ENCODE measurements at regions not wholly inside any gene's neighbourhood (a gene's known extent, or its start where the extent isn't known, plus 50 kb on each side); places are given as distances from the start of the nearest gene placed in this dataset.

- TF ChIP-seq TBP (IDR thresholded peaks at IDR 0.05; ENCODE audit: low read depth, low read length) (no peak), NRF1 (IDR thresholded peaks at IDR 0.05; ENCODE audit: low read depth, low read length) (no peak), CHD2 (IDR thresholded peaks at IDR 0.05; ENCODE audit: low read length) (no peak), EP300 (IDR thresholded peaks at IDR 0.05; ENCODE audit: borderline replicate concordance in 1 of 2, low read depth in 2 of 2, low read length in 2 of 2) (no peak), CREB1 (IDR thresholded peaks at IDR 0.05) (no peak), SRF (IDR thresholded peaks at IDR 0.05; ENCODE audit: low read depth, low read length) (no peak), EGR1 (IDR thresholded peaks at IDR 0.05; ENCODE audit: borderline replicate concordance, low read depth, low read length) (no peak), RAD21 (IDR thresholded peaks at IDR 0.05 in 1 of 2, conservative IDR thresholded peaks at IDR 0.05 in 1 of 2; ENCODE audit: low read depth in 2 of 2, low read length in 2 of 2) (no peak)
- TF ChIP-seq, protein P1, sequence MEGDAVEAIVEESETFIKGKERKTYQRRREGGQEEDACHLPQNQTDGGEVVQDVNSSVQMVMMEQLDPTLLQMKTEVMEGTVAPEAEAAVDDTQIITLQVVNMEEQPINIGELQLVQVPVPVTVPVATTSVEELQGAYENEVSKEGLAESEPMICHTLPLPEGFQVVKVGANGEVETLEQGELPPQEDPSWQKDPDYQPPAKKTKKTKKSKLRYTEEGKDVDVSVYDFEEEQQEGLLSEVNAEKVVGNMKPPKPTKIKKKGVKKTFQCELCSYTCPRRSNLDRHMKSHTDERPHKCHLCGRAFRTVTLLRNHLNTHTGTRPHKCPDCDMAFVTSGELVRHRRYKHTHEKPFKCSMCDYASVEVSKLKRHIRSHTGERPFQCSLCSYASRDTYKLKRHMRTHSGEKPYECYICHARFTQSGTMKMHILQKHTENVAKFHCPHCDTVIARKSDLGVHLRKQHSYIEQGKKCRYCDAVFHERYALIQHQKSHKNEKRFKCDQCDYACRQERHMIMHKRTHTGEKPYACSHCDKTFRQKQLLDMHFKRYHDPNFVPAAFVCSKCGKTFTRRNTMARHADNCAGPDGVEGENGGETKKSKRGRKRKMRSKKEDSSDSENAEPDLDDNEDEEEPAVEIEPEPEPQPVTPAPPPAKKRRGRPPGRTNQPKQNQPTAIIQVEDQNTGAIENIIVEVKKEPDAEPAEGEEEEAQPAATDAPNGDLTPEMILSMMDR (IDR thresholded peaks at IDR 0.05; ENCODE audit: control extremely low read depth in 1 of 3, insufficient read depth in 1 of 3, low read depth in 1 of 3, low read length in 3 of 3) = no peak
Measured at GRCh38 chr4:59630922-59631321, 1569.2 kb upstream of the ADGRL3 start.
